Right cardiac atrium (tissue), 5 donors: ENCODE measurements at regions not wholly inside any gene's neighbourhood (a gene's known extent, or its start where the extent isn't known, plus 50 kb on each side); places are given as distances from the start of the nearest gene placed in this dataset.
A peak's percentile ranks its signal among the peaks of the same experiment; 100 is the strongest.
"Not testable (repeated sequence)": the region's sequence is repeated elsewhere in the genome, so short reads cannot be mapped to it uniquely, and the experiment has no call there.

ENCODE experiments used
- ATAC-seq, 2 donors: fragments of 200-7000 bp; cut with Tn5 transposase; one replicate each; pipeline versions ENCODE4 v1.8.0 to v1.9.1; 2020; ENCODE audit warnings: moderate library complexity in 2 of 2, mild to moderate bottlenecking in 1 of 2
- DNase-seq, 3 donors: peaks; one replicate each; pipeline ENCODE4 v3.0.0-alpha.2; 2020
- H3K27ac ChIP-seq: one replicate; pipeline ENCODE4 v1.5.1; 2013; ENCODE audit warnings: mild to moderate bottlenecking, low read length, control low read depth, moderate library complexity
- H3K27me3 ChIP-seq: one replicate; pipeline ENCODE4 v1.6.1; 2013; ENCODE audit not compliant: control insufficient read depth, insufficient read depth
- H3K4me1 ChIP-seq: one replicate; pipeline ENCODE4 v1.6.1; 2013; ENCODE audit warnings: low read length; ENCODE audit not compliant: control insufficient read depth, insufficient read depth
- H3K4me3 ChIP-seq: one replicate; pipeline ENCODE4 v1.5.1; 2013; ENCODE audit warnings: low read length, control low read depth
- H3K9me3 ChIP-seq: one replicate; pipeline ENCODE4 v1.6.1; 2013; ENCODE audit warnings: low read length; ENCODE audit not compliant: control insufficient read depth
- WGBS: extraction: QIAGEN DNeasy Blood & Tissue Kit; methylation state at CpG from one replicate; pipeline ENCODE4 v1.1.7; 2013; 5-methylcytosine and 5-hydroxymethylcytosine counted together
- intact Hi-C, 4 donors: fragments of 100-400 bp; cut with DNase I; formaldehyde crosslinking; loops; one replicate each; pipeline versions ENCODE4 v1.11.0 to v1.14.0; 2022 to 2023
- donor health status: healthy with polysubstance abuse.
- donor health status: DM: no; HTN: yes; CAD: no.
- donor health status: DM: no; HTN: no; CAD: no.
- donor health status: DM: no; HTN: yes; CAD: no; lungs with severe emphysema.
- donor health status: DM: yes; HTN: yes; CAD: no.

GRCh38 chr6:27777614-27778355 is 134.4 kb downstream of the OR2B2 start:
- H3K27ac ChIP-seq: no peak overlapping the region
- 80% methylated on average over 11 of the region's 11 CpGs for WGBS
- no peaks in the 10 kb centered on the region for H3K9me3 ChIP-seq
- DNase-seq (no peak), ATAC-seq (no peak)
- H3K4me1 ChIP-seq: no peaks in the 10 kb centered on the region
- H3K27me3 ChIP-seq: no peaks in the 10 kb centered on the region
- no peak overlapping the region for H3K4me3 ChIP-seq
- intact Hi-C loops: loop anchor here in 1 of 4 donors (10.0 kb wide), 1 partner anchor 117 kb away; a partner anchor contains a TSS

DNA sequence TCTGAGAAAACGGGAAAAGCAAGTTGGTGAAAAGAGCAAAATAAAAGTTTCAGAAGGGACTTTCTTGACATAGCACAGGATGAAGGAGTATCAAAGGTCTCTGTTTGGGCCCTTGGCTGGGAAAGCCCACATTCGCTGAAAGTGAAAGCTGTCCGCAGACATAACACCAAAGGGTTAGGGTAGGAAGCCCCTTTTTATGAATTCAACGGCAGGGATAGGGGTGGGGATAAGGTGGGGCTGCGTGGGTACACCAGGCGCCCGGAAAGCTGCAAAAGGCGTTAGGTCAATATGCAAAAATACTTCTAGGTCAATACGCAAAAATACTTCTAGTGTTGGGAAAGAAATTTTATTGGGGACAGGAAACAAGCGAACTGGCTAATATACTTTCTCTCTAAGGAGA is 135.1 kb downstream of the OR2B2 start:
- H3K27me3 ChIP-seq: no peaks in the 10 kb centered on the region
- DNase-seq (no peak), ATAC-seq (no peak)
- intact Hi-C loops: loop anchor here in 1 of 4 donors (10.0 kb wide), 1 partner anchor 118 kb away; a partner anchor contains a TSS
- no peak overlapping the region for H3K4me3 ChIP-seq
- no peak overlapping the region for H3K27ac ChIP-seq
- 83% methylated on average over 10 of the region's 10 CpGs for WGBS
- no peaks in the 10 kb centered on the region for H3K9me3 ChIP-seq
- no peaks in the 10 kb centered on the region for H3K4me1 ChIP-seq

DNA sequence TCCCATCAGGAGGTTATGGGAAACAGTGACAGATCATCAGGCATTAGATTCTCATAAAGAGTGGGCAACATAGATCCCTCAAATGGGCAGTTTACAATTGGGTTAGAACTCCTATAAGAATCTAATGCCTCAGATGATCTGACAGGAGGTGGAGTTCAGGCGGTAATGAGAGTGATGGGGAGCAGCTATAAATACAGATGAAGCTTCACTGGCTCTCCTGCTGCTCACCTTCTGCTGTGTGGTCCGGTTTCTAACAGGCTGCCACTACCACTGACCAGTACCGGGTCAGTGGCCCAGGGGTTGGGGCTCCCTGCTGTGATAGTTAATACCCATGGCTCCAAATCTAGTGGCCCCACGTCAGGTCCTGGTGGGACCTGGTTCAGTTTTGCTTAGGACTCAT is 135.7 kb downstream of the OR2B2 start:
- intact Hi-C loops: loop anchor here in 1 of 4 donors (10.0 kb wide), 1 partner anchor 118 kb away; a partner anchor contains a TSS
- no peaks in the 10 kb centered on the region for H3K4me1 ChIP-seq
- ATAC-seq: no peak
- H3K9me3 ChIP-seq: no peaks in the 10 kb centered on the region
- H3K27ac ChIP-seq: no peak overlapping the region
- no peaks in the 10 kb centered on the region for H3K27me3 ChIP-seq
- no peak overlapping the region for H3K4me3 ChIP-seq
- DNase-seq: no peak
- 92% methylated on average over 4 of the region's 4 CpGs for WGBS

DNA sequence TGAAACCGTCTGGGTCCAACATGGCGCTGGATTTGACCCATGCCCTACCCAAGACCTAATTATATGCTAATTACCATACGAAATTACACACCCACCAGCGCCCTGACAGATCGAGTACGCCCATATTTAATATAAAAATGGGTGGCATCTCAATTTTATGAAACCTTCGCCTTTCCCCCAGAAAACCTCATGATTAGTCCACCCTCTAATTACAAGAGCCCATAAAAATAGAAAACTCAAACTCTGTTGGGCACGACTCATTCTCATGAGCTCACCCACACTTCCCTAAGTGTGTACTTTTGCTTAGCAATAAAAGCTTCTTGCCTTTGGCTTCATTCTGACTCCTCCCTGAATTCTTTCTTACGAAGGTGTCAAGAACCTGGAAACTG is 136.4 kb downstream of the OR2B2 start:
- Histone ChIP-seq H3K4me1 (no peaks in the 10 kb centered on the region), H3K4me3 (no peak overlapping the region), H3K27ac (no peak overlapping the region), H3K27me3 (no peaks in the 10 kb centered on the region), H3K9me3 (no peaks in the 10 kb centered on the region)
- ATAC-seq: no peak
- WGBS: 86% methylated on average over 9 of the region's 9 CpGs
- DNase-seq: no peak
- intact Hi-C loops: loop anchor here in 1 of 4 donors (10.0 kb wide), 1 partner anchor 119 kb away; a partner anchor contains a TSS

GRCh38 chr6:27775138-27775795 is 136.9 kb downstream of the OR2B2 start:
- H3K4me3 ChIP-seq: not testable (repeated sequence)

DNA sequence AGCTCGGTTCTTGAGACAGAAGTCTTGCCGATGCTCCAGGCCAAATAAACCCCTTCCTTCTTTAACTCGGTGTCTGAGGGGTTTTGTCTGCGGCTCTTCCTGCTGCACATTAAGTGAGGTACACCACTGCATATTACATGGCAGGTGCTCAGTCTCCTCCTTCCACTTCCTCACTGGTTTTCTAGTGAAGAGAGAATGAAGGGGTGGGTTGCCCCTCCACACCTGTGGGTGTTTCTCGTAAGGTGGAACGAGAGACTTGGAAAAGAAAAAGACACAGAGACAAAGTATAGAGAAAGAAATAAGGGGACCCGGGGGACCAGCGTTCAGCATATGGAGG is 138.0 kb downstream of the OR2B2 start:
- not testable (repeated sequence) for H3K4me3 ChIP-seq, H3K9me3 ChIP-seq, H3K27ac ChIP-seq, DNase-seq, H3K4me1 ChIP-seq, H3K27me3 ChIP-seq, ATAC-seq
- intact Hi-C loops: loop anchor here in 2 of 4 donors (5.0 to 10.0 kb wide), 2 partner anchors 121 to 123 kb away; a partner anchor contains a TSS
- WGBS: 88% methylated on average over 8 of the region's 8 CpGs

More at GRCh38 chr6:27775138-27775795, 136.9 kb downstream of the OR2B2 start:
- not testable (repeated sequence) for H3K9me3 ChIP-seq, H3K4me1 ChIP-seq, H3K27ac ChIP-seq, H3K27me3 ChIP-seq, DNase-seq, ATAC-seq
- WGBS: 69% methylated on average over 5 of the region's 5 CpGs
- intact Hi-C loops: loop anchor here in 1 of 4 donors (10.0 kb wide), 1 partner anchor 120 kb away; a partner anchor contains a TSS

DNA sequence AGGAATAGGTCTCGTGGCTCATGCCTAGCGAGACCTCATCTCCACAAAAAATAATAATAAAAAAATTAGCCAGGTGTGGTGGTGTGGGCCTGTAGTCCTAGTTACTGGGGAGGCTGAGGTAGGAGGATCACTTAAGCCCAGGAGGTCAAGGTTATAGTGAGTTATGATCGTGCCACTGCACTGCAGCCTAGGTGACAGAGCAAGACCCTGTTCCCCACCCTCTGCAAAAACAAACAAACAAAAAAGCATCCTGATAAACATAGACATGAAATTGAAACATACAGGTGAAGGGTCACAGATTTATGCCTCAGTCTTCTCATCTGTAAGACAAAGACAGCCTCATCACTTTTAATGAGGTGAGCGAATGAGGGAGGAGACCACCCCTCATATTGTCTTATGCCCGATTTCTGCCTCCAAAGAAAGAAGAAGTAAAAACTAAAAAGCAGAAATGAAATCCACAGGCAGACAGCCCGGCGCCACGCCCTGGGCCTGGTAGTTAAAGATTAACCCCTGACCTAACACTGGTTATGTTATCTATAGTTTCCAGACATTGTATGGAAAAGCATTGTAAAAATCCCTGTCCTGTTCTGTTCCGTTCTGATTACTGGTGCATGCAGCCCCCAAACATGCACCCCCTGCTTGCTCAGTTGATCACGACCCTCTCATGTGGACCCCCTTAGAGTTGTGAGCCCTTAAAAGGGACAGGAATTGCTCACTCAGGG is 138.5 kb downstream of the OR2B2 start:
- not testable (repeated sequence) for H3K27me3 ChIP-seq, ATAC-seq, H3K27ac ChIP-seq

GRCh38 chr6:27772261-27773001 is 139.8 kb downstream of the OR2B2 start:
- Histone ChIP-seq H3K27ac (no peak overlapping the region), H3K4me1 (no peaks in the 10 kb centered on the region), H3K27me3 (no peaks in the 10 kb centered on the region), H3K9me3 (no peaks in the 10 kb centered on the region), H3K4me3 (no peak overlapping the region)
- 9% methylated on average over 33 of the region's 33 CpGs for WGBS
- ATAC-seq (peak; percentile 93 to 97), DNase-seq (peak; percentile 86 to 95 (median 95))
- intact Hi-C loops: loop anchor here in 2 of 4 donors (5.0 to 10.0 kb wide), 2 partner anchors 122 to 125 kb away; a partner anchor contains a TSS

More for the DNA sequence above, 138.5 kb downstream of the OR2B2 start:
- DNase-seq: peak in 1 of 3 donors; percentile 61
- intact Hi-C loops: loop anchor here in 2 of 4 donors (5.0 to 10.0 kb wide), 2 partner anchors 121 to 124 kb away; a partner anchor contains a TSS
- H3K4me3 ChIP-seq, H3K4me1 ChIP-seq, H3K9me3 ChIP-seq: not testable (repeated sequence)
- 84% methylated on average over 10 of the region's 10 CpGs for WGBS

- DNase-seq: no peak
- intact Hi-C loops: loop anchor here in 2 of 4 donors (5.0 to 10.0 kb wide), 2 partner anchors 124 to 126 kb away; a partner anchor contains a TSS
- Histone ChIP-seq H3K4me1 (no peaks in the 10 kb centered on the region), H3K9me3 (no peaks in the 10 kb centered on the region), H3K27ac (no peak overlapping the region), H3K27me3 (no peaks in the 10 kb centered on the region), H3K4me3 (no peak overlapping the region)
- WGBS: 69% methylated on average over 4 of the region's 4 CpGs
- no peak for ATAC-seq
Measured at GRCh38 chr6:27771235-27771634, 141.0 kb downstream of the OR2B2 start.

DNA sequence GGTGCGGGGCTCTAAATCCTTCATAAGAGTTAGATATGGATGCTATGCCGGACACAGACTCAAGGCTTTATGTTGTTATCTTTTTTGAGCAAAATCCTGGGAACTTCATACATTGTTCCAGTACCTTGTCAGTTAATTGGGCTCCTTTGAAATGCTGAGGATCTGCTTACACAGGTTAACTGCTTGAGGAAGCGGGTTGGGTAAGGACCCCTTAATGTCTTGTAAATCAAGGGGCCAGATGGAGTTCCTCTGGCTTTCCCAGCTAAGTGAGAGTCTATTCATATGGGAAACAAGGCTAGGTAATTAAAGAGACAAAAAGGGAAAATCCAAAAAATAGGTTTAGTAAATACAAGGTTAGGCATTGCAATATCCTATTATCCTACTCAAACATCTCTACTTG is 141.5 kb downstream of the OR2B2 start:
- ATAC-seq (no peak), DNase-seq (no peak)
- Histone ChIP-seq H3K9me3 (no peaks in the 10 kb centered on the region), H3K4me1 (no peaks in the 10 kb centered on the region), H3K27me3 (no peaks in the 10 kb centered on the region), H3K27ac (no peak overlapping the region), H3K4me3 (no peak overlapping the region)
- intact Hi-C loops: loop anchor here in 2 of 4 donors (5.0 to 10.0 kb wide), 2 partner anchors 124 to 127 kb away; a partner anchor contains a TSS
- WGBS: 85% methylated on average over 3 of the region's 3 CpGs
